HK-2 (cell line): ENCODE measurements at regions not wholly inside any gene's neighbourhood (a gene's known extent, or its start where the extent isn't known, plus 50 kb on each side); places are given as distances from the start of the nearest gene placed in this dataset.

Experiments used
- DNase-seq: peaks from one replicate; pipeline ENCODE4 v3.0.0-alpha.2; 2018; ENCODE audit not compliant: unreplicated experiment

DNA sequence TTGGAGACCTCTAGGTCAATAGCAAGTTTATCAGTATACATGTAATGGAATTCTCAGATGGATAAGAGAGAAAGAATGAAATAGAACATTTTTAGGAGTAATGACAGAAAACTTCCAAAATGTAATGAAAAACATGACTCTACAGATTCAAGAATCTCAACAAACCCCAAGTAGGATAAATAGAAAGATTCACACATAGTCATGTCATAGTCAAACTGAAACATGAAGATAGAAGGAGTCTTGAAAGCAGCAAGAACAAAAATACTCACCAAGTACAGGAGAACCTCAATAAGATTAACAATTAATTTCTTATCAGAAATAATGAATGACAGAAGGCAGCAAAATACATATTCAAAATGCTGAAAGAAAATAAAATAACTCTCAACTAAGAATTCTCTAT is 164.5 kb downstream of the SPATA31D1 start:
- no peak for DNase-seq

DNA sequence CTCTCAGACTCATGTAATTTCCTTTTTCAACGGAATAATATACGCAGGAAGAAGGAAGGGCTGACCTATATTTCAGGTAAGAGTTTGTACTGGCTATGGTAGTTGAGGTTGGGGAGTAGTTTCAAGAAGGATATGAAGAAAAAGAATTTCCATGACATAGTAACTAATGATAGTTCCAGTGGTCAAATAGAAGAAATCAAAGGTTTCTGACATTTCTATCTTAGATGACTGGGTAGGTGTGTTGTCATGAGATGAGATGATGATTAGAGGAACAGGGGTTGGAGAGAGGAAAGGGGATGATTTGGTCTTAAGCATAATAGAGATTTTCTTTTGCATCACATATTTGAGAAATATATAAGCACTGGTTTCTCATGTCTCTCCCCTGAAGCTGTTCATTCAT is 166.0 kb downstream of the SPATA31D1 start:
- DNase-seq, result no peak

DNA sequence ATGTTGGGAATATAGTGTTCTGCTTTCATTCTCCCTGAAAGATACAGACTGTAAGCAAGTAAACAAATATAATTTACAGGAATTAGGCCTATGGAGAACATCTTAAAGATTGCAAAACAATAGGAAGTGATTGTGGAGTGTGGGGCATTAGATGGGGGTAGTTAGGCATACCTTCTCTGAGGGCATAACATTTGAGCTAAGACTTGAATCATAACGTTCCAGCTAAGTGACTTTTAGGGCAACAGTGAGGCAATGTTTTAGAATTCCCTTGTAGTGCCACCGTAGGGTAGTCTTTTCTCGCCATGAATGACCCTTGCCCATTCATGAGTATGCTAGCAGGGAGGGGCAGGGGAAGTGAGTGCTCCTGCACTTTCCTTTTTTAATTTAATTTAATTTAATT is 173.3 kb downstream of the SPATA31D1 start:
- no peak for DNase-seq

DNA sequence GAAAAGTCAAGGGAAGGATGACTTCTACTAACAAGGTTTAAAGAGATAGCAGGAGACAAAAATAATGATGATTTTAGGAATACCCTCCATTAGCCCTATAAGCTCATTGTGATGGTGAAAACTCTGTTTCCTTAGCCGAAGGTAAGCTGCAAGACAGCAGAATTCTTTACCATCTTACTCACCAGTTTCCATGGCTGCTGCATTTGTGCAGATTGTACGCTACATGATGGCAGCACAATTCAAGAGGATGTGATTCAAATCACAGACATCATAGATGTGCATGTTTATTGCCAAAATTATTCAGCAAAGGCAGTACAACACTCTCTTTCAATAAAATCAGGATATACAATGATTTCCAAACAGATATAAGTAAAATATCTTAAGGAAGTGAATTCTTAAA is 175.6 kb downstream of the SPATA31D1 start:
- no peak for DNase-seq

DNA sequence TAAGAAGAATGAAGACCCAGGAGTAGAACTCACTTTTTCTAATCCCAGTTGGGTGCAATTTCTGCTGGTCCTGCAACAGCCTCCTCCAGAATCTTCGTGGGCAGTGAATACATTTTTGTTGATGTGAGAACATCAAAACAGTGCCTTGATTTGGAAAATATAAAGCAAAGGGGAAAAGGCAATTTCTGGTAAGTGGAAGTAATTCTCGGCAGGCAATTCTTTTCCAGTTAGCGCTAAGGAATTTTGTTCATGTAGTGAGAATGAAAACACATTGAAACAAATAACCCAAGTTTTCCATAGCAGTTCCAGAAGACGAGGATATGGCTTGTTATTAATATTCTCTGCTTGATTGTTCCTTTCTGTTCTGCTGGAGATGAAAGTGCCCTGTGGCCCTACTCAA is 178.7 kb downstream of the SPATA31D1 start:
- DNase-seq, result no peak

DNA sequence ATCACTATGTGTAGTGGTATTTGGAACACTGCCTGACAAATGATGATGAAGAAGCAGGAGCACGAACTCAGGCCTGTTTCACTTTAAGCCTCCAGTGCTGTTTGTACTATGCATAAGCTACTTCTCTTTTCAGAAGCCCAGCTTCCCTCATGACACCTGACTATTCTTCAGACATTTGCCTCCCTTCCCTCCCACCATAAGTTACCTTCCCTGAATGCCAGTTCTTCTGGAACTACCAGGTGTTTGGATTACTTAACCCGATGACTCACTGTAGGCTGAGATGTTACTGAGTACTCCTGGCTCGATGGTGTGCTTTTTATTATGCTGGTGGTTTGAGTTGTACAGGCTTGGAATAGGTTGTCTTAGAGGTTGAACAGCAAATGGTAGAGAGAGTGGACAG is 180.0 kb downstream of the SPATA31D1 start:
- no peak for DNase-seq

DNA sequence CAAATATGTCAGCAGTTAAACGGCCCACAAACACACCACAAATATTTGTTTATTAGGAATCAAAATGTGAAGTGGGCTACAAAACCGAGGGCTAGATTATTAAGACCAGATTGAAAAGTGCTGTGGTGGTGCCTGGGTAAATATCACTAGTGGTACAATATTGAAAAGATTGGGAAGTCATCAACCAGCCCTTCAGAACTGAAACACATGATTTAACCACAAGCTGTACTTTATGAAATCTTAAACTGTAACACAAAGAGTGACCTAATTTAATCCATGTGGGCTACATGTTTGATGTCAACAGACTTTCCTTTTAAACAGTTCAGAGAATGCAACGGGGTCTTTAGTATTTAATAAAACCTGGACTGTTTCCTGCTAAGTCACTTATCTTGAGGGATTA is 182.3 kb downstream of the SPATA31D1 start:
- DNase-seq, result no peak

DNA sequence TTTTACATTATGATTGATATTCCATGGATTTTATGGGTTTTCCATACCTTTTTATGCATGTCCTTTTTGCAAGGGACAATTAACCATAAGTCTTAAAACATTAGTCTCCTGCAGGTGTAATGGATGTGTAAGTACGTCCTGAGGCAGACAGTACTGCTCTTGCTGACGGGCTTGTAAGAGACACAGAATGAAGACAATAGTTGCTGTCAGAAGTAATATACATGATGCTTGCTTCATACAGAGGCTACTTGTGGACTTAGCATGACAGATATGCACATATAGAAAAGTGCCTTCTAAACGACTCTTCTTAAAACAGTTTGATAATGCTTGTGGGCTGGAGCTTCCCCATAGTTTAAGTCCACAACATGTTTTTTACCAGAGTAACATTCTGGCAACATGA is 182.7 kb downstream of the SPATA31D1 start:
- DNase-seq, result no peak

DNA sequence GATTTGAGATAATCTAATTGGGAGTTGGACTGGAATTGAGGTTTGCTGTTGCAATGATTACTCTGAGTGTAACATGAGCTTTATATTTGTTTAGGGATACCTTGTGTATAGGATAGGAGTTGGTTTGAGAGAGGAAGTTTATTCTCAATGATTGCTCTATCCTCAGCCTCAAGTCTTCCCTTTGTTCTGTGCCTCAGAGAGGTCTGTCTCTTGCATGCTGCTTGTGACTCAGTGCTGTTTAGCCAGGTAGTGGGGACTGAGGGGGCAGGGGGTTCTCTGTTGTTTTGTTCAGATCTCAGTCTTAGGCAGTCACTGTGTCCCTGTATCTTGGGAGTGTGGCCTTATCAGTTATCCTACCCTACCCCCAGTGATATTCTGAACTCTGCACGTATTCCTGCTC is 192.1 kb downstream of the SPATA31D1 start:
- DNase-seq, result no peak

DNA sequence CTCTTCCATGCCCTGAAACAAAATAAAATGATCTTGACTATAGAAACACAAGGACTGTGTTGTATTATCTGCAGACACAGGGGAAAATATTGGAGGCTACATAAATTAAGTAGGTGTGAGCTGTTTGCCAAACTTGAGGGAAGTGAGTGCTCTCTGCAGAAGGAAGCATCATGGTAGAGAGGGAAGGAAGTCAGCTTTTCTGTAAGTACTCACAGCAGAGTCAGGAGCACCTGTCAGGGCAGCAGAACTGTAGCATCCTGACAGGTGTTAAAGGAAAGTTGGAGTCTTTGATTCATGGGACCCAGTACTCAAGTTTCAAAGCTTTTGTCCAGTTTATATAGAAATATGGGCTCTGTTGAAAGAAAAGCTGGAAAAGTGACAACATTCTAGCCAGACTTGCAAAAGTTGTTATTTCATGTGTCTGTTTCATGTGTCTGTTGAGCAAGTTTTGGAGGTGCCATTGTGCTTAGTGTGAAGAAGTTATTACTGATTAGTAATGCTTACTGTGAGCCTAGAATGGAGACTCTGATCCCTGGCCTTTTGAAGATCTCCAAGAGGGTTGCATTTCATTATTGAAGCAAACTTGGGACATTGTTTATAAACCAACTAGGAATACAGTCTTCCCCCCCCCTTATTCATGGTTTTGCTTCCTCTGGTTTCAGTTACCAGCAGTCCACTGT is 194.7 kb downstream of the SPATA31D1 start:
- no peak for DNase-seq

DNA sequence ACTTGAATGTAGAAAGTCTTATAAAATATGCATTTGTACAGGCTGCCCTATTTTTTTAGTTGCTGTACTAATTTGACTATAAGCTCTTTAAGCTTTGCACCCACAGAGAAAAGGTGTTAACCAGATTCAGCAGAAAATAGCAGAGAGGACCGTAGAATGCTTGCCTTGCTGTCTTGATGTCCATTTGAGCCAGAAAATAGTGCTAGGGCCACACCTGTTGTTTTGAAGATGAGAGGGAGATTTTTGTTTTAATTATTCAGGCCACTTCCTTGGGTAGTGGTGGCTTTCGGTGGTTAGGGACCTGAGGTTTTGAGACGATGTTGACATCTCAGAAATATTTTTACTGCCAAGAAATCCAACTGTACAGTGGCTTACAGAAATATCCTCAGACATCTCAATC is 196.0 kb downstream of the SPATA31D1 start:
- no peak for DNase-seq

DNA sequence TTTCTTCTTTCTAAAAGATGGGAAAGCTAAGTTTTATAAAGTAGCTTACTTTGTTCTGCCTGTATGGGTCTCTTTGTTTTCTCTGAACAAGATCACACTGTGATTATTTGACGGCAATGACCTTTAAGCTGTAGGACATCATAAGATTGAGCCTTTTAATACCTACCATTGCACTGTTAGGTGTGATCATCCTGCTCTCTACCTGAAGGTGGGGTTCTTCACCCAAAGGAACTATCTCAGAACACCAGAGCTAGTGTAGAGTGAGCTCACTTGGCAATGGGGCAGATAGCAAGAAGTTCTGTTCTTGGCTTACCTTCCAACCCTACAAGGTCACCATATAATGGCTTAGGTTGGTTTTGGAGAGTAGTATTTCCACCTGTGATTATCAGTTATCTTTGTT is 200.2 kb downstream of the SPATA31D1 start:
- DNase-seq, result no peak

DNA sequence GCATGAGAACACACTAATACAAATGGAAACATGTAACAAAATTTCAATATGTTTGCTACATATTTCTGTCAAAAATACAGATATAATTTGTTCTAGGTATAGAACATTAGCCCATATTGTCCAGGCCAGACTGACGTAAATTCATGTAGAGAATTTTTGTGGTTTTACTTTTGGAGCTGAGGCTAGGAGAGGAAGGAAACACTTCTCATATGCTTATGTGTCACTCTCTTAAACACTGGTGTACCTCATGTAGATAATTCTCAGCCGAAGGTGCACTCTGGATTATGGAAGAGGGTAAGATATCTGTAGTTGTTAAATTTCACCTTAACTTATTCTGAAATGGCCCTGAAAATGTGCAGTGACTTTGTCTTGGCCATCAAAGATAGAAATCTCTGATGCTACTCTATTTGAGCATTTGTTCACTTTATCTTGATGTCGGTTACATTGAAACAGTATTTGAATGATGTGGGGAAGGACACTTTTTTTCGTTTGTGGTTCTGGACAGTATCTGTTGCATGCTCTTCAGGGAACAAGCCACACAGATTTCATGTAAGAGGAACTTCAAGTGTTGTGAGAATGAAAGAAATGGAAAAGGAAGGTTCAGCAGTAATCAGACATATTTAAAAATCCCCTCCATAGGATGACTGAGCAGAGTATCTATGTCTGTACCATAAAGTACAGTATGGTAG is 202.7 kb downstream of the SPATA31D1 start:
- no peak for DNase-seq

DNA sequence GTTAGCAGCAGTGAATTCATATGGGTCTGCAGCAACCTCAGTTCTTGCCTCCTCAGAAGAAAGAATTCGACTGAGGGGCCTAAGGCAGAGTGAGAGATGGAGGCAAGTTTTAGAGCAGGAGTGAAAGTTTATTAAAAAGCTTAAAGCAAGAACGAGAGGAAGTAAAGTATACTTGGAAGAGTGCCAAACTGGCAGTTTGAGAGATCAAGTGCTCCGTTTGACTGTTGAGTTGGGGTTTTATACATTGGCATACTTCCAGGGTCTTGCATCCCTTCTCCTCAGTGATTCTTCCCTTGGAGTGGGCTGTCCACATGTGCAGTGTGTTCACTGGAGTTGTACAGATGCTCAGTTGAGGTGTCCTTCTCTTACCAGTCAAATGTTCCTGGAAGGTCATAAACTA is 203.6 kb downstream of the SPATA31D1 start:
- DNase-seq, result no peak

DNA sequence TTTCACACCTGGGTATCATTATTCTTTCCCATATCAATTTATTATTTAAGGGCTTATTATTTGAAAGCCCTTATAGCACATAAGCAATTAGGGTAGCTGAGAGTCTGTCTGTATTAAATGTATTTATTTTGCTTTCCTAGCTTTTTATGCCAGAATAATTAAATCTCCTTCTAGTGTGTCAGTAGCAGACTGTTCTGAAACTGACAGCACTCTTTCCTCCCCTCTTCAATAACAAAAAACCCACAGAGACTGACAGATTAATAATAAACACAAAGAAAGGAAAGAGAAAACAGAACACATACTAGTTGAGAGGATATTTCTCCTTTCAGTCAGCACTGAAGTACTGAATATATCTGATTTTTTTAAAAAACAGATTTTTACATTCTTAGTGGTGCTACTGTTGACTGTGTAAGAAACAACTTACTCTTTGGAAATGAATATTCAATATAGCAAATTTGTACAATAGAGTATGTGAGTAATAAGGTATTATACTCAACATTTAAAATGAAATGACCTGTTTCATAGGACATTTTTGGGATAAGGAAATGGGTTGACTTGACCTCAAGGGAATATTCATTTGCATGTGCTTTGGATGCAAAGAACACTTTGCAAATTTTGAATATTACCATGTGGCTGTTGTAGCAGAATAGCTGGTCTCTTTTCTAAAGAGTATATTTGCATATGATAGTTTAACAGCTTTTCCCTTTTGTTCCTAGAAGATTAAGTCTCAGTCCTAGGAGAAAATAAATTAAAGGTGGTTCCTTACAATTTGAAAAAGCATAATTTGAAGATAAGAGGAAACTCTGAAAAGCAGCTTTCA is 208.3 kb downstream of the SPATA31D1 start:
- no peak for DNase-seq

DNA sequence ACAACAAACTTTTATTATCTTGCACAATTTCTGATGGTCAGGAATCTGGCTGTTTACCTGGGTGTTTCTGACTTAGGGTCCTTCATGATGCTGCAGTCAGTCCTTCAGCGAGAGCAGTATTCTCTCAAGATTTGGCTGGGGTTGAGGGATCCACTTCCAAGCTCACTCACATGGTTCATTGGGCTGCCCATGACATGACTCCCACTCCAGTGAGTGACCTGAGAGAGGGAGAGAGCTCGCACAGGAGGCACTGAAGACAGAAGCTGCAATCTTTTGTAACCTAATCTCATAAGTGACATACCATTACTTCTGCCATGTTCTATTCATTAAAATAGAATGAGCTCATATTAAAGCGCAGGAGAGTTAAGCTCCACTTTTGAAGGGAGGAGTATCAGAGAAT is 212.6 kb downstream of the SPATA31D1 start:
- DNase-seq, result no peak

DNA sequence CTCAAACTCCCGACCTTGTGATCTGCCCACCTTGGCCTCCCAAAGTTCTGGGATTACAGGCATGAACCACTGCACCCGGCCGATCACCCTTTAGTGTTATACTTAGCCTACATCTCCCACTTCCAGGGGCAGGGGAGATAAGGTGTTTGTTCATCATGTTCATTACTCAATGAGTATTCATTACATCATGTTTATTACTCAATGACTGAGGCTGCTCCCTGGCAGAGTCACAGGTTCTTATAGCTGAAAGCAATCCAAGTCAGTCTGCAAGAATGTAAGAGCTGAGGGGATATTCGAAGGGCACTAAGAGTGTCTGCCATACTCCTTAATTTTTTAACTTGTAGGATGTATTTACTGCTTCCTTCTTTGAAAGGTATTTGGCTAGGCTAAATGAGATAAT is 214.2 kb downstream of the SPATA31D1 start:
- DNase-seq, result no peak

DNA sequence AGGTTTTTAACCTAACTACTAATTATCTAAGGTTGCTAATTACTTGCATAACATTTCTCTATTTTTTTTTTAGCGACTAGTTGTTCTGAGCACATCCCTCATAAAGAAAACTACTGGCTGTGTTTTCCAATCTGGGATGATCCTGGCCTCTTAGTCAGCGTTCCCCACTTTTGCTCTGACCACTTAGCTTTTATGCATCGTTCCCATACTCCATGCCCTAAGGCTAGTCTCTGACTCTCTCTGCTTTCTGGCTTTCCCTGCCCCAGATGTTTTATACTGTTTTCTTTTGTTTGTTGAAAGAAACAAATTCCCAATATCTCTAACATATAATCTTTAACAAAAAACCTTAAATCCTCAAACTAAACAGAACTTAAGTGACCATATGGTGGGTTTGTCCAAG is 217.9 kb downstream of the SPATA31D1 start:
- no peak for DNase-seq

DNA sequence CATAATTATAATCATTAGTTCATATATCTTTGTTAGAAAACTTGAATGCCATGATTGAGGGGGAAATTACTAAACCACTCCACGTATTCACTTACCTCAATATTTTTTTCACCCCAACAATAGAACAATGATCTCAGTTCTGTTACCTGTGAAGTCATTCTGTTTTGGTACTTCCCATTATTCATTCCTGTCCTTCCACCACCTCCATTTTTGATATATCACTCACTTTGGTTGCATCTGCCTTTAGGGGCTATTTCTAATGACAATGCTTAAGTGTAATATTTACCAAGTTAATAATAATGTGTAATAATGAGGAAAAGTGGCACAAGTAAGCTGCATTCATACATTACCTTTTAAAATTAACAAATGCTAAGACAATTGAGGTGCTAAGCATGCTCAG is 218.4 kb downstream of the SPATA31D1 start:
- no peak for DNase-seq

DNA sequence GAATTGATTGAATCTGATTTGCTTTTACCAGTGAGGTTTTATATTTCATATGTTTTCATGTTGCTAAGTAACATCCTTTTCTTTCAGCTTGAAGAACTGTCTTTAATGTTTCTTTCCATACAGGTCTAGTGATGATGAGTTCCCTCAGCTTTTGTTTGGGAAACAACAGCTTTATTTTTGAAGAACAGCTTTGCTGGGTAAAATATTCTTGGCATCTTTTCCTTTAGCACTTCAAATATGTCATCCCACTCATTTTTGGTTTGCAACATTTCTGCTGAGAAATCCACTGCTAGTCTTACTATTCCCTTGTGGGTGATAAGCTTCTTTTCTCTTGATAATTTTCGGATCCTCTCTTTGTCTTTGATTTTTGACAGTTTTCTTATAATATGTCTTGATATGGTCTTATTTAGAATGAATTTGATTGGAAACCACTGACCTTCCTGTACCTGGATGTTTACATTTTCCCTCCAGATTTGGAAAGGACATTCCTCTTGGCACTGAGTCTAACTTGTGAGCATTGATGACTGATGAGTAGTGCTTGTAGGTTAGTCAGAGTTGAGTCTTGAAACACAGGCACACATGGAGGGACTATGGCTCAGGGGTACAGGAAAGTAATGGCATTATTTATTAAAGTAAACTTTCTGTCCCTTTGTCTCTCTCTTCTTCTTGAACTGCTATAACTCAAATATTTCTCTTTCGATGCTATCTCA is 220.3 kb downstream of the SPATA31D1 start:
- no peak for DNase-seq

DNA sequence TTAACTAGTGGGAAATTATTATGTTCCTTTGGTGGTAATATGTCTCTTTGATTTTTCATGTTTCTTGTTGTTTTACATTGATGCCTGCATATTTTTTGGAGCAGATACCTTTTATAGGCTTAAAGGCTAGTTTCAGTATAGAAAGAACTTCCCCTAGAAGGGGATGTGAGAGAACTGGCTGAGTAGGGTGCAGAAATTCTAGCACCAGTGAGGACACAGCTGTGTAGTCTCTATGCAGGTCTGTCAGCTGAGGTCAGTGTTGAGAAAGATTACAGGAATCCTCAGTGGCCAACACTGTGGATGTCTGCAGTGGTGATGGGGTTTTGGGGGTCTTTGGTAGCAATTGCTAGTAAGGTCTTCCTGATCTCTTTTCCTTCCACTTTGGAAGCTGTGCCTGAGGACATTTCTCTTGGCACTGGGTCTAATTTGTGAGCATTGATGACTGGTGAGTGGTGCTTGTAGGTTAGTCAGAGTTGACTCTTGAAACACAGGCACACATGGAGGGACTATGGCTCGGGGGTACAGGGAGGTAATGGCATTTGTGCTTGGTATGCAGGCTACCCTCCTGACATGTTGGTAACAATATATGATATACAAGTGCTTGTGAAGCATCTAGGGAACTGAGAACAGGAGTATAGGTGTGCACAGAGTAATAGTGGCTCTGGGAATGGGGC is 221.4 kb downstream of the SPATA31D1 start:
- DNase-seq, result no peak

DNA sequence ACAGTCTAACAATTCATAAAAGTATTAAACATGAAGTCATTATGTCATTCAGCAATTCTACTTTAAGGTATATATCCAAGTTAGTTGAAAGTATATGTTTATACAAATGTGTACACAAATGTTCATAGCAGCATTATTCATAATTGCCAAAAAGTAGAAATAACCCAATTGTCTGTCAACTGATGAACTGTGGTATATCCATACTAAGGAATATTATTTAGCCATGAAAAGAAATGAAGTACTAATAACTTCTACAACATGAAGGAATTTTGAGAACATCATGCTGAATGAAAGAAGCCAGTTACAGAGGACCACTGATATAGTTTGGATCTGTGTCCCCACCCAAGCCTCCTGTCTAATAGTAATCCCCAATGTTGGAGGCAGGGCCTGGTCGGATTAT is 224.3 kb downstream of the SPATA31D1 start:
- DNase-seq, result no peak
